ENCODE measurements at regions not wholly inside any gene's neighbourhood (a gene's known extent, or its start where the extent isn't known, plus 50 kb on each side); places are given as distances from the start of the nearest gene placed in this dataset.

- TF ChIP-seq POLR2A (IDR thresholded peaks at IDR 0.05; ENCODE audit: low read length) (no peak), GATA1 (IDR thresholded peaks at IDR 0.05; ENCODE audit: low read depth, low read length) (no peak)
These were observed 1045.8 kb upstream of the TENM4 start for GRCh38 chr11:80486678-80487077.
